Vagina (tissue), 2 donors: ENCODE measurements at regions not wholly inside any gene's neighbourhood (a gene's known extent, or its start where the extent isn't known, plus 50 kb on each side); places are given as distances from the start of the nearest gene placed in this dataset.

Experiments
- POLR2A ChIP-seq, 2 donors: fragments of 450-650 bp; IDR thresholded peaks; one replicate each; pipeline ENCODE4 v1.6.1; 2017; ENCODE audit warnings: antibody characterized with exemption in 2 of 2, mild to moderate bottlenecking in 2 of 2, moderate library complexity in 2 of 2
- TF ChIP-seq, protein P1 (sequence below), 3 experiments: fragments of 450-650 bp in 2 of 3; fragments of 200-600 bp in 1 of 3; sonication (generic) in 1 of 3; IDR thresholded peaks; one replicate each; pipeline ENCODE4 v1.5.1; 2017 to 2019; ENCODE audit warnings: antibody characterized with exemption in 3 of 3, mild to moderate bottlenecking in 2 of 3, moderate library complexity in 2 of 3

DNA sequence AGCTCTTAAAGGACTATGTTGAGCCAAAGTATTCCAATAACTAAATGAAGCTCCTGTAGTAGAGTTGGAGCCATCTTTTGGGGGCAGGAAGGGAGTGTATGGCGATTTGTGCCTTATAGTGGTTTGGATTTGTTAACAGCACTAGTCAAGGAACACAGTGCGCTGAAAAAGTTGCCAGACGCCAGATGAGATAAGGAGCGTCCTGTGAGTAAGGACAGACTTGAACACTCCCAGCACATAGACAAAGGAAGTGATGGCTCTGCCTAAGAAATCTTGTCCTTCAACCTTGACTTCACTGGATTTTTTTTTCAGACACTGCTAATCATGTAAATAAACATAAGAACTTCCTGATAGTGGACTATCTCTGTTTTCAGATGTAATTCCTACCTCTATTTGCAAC, 136.9 kb downstream of the TRMT11 start:
- TF ChIP-seq, protein P1, sequence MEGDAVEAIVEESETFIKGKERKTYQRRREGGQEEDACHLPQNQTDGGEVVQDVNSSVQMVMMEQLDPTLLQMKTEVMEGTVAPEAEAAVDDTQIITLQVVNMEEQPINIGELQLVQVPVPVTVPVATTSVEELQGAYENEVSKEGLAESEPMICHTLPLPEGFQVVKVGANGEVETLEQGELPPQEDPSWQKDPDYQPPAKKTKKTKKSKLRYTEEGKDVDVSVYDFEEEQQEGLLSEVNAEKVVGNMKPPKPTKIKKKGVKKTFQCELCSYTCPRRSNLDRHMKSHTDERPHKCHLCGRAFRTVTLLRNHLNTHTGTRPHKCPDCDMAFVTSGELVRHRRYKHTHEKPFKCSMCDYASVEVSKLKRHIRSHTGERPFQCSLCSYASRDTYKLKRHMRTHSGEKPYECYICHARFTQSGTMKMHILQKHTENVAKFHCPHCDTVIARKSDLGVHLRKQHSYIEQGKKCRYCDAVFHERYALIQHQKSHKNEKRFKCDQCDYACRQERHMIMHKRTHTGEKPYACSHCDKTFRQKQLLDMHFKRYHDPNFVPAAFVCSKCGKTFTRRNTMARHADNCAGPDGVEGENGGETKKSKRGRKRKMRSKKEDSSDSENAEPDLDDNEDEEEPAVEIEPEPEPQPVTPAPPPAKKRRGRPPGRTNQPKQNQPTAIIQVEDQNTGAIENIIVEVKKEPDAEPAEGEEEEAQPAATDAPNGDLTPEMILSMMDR (IDR thresholded peaks at IDR 0.05), result no peak
- TF ChIP-seq POLR2A (IDR thresholded peaks at IDR 0.05), result no peak
